PC-3 (cell line): ENCODE measurements at regions not wholly inside any gene's neighbourhood (a gene's known extent, or its start where the extent isn't known, plus 50 kb on each side); places are given as distances from the start of the nearest gene placed in this dataset.

Source experiments
- ATAC-seq: fragments of 200-7000 bp; cut with Tn5 transposase; 2 replicates; pipeline ENCODE4 v1.9.1; 2020; ENCODE audit warnings: mild to moderate bottlenecking, moderate library complexity
- BruUV-seq: library from RNA; stranded (reverse); fragments of 400-500 nt; replicated peaks from 2 replicates; lab custom pipeline; 2021; lab: Mats Ljungman, UMichigan
- CTCF ChIA-PET: fragments of 300-600 bp; sonication (Branson Sonifier 250); formaldehyde crosslinking; loops from one replicate; lab custom pipeline; 2022; ENCODE audit warnings: antibody characterized with exemption; lab: Charles Lee
- POLR2A ChIA-PET: fragments of 300-600 bp; sonication (Branson Sonifier 250); formaldehyde crosslinking; loops from one replicate; lab custom pipeline; 2022; ENCODE audit warnings: antibody characterized with exemption; ENCODE audit not compliant: unreplicated experiment; lab: Charles Lee
- DNase-seq: peaks from one replicate; pipeline ENCODE4 v3.0.0-alpha.2; 2015
- H2AFZ ChIP-seq: fragments of 300-600 bp; sonication (generic); 2 replicates; pipeline ENCODE4 v1.6.0; 2016; ENCODE audit warnings: antibody characterized with exemption, low read length
- H3F3A ChIP-seq: fragments of 300-600 bp; sonication (generic); one replicate; pipeline ENCODE4 v1.6.0; 2017; ENCODE audit warnings: antibody characterized with exemption, low read length, control low read depth, mild to moderate bottlenecking; ENCODE audit not compliant: unreplicated experiment
- H3K27ac ChIP-seq: fragments of 300-600 bp; sonication (generic); 2 replicates; pipeline ENCODE4 v1.5.1; 2016; ENCODE audit warnings: mild to moderate bottlenecking, low read length
- H3K27me3 ChIP-seq: fragments of 300-600 bp; sonication (generic); 2 replicates; pipeline ENCODE4 v1.6.1; 2016; ENCODE audit warnings: low read length, mixed read lengths
- H3K36me3 ChIP-seq: fragments of 300-600 bp; sonication (generic); 2 replicates; pipeline ENCODE4 v1.6.1; 2016; ENCODE audit warnings: low read depth, mixed run types, low read length, mixed read lengths
- H3K4me1 ChIP-seq: fragments of 300-600 bp; sonication (generic); 2 replicates; pipeline ENCODE4 v1.5.1; 2016; ENCODE audit warnings: low read length; ENCODE audit not compliant: insufficient read depth
- H3K4me2 ChIP-seq: fragments of 300-600 bp; sonication (generic); 2 replicates; pipeline ENCODE4 v1.6.0; 2016; ENCODE audit warnings: low read length
- H3K4me3 ChIP-seq: fragments of 300-600 bp; sonication (generic); 2 replicates; pipeline ENCODE4 v1.5.1; 2016; ENCODE audit warnings: mild to moderate bottlenecking, low read length, mixed read lengths
- H3K79me2 ChIP-seq: fragments of 300-600 bp; sonication (generic); 2 replicates; pipeline ENCODE4 v1.6.1; 2017; ENCODE audit warnings: low read length, mixed read lengths
- H3K9ac ChIP-seq: fragments of 300-600 bp; sonication (generic); 2 replicates; pipeline ENCODE4 v1.6.0; 2016; ENCODE audit warnings: mild to moderate bottlenecking, low read length
- H3K9me2 ChIP-seq: fragments of 300-600 bp; sonication (generic); replicated peaks from 2 replicates; pipeline ENCODE4 v1.6.1; 2016; ENCODE audit warnings: mixed run types, low read length, mixed read lengths
- H3K9me3 ChIP-seq: fragments of 300-600 bp; sonication (generic); 2 replicates; pipeline ENCODE4 v1.6.1; 2016; ENCODE audit warnings: low read length, mixed read lengths
- H4K20me1 ChIP-seq: fragments of 300-600 bp; sonication (generic); 2 replicates; pipeline ENCODE4 v1.6.1; 2016; ENCODE audit warnings: low read length, mixed read lengths
- EZH2 ChIP-seq: fragments of 300-600 bp; sonication (generic); IDR thresholded peaks from one replicate; pipeline ENCODE4 v1.6.1; 2017; ENCODE audit warnings: antibody characterized with exemption, mild to moderate bottlenecking, low read length; ENCODE audit not compliant: unreplicated experiment
- EZH2phosphoT487 ChIP-seq: fragments of 300-600 bp; sonication (generic); IDR thresholded peaks from 2 replicates; pipeline ENCODE4 v1.6.1; 2018; ENCODE audit warnings: mild to moderate bottlenecking, antibody characterized with exemption, low read length, borderline replicate concordance
- intact Hi-C: fragments of 100-400 bp; cut with micrococcal nuclease; formaldehyde crosslinking; loops from 2 replicates; pipeline ENCODE4 v1.9.0; 2023
- TF ChIP-seq, protein P1 (sequence below): fragments of 300-600 bp; sonication (generic); conservative IDR thresholded peaks from 2 replicates; pipeline ENCODE4 v1.5.1; 2017; ENCODE audit warnings: antibody characterized with exemption, low read depth, mild to moderate bottlenecking, low read length

DNA sequence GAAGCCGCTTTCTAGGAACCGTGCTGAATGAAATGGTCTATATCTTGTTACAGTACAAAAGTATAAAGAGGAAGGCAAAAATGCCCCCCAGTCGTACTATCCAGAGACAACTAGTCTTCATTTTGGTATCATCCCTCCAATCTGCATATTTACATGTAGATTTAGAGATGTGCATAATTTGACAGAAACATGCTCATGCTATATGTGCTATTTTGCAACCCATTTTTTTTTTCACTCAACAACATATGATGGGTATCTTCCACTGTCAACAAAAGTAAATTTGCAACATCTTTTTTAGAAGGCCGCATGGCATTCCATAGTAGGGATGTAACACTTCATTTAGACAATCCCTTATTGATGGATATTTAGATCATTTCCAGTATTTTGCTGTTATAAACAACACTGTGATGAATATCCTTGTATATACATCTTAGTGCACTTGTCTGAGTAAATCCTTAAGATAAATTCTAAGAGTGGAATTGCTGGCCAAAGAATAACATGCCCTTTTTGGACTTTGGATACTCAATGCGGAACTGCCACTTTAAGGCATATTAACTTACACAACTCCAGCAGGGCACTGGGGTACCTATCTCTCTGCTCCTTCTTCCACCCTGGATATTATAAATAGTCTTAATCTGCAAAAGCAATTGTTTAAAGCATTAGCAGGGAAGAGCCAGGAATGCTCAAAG lies 71.1 kb upstream of the SH3PXD2B start:
- H2AFZ ChIP-seq: no peak overlapping the region
- no TSS peak for BruUV-seq
- no peak overlapping the region for H3K4me3 ChIP-seq
- ATAC-seq: no peak
- ChIA-PET CTCF (no interaction called here), POLR2A (no interaction called here)
- H3K27ac ChIP-seq: no peak overlapping the region
- no peaks in the 10 kb centered on the region for H3F3A ChIP-seq
- no peaks in the 10 kb centered on the region for H3K4me1 ChIP-seq
- no peaks in the 10 kb centered on the region for H3K9me3 ChIP-seq
- TF ChIP-seq EZH2 (no peak), EZH2phosphoT487 (no peak)
- TF ChIP-seq, protein P1, sequence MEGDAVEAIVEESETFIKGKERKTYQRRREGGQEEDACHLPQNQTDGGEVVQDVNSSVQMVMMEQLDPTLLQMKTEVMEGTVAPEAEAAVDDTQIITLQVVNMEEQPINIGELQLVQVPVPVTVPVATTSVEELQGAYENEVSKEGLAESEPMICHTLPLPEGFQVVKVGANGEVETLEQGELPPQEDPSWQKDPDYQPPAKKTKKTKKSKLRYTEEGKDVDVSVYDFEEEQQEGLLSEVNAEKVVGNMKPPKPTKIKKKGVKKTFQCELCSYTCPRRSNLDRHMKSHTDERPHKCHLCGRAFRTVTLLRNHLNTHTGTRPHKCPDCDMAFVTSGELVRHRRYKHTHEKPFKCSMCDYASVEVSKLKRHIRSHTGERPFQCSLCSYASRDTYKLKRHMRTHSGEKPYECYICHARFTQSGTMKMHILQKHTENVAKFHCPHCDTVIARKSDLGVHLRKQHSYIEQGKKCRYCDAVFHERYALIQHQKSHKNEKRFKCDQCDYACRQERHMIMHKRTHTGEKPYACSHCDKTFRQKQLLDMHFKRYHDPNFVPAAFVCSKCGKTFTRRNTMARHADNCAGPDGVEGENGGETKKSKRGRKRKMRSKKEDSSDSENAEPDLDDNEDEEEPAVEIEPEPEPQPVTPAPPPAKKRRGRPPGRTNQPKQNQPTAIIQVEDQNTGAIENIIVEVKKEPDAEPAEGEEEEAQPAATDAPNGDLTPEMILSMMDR: no peak
- H3K27me3 ChIP-seq: peaks cover 41% of the 10 kb centered on the region
- intact Hi-C loops: no loop called here
- H3K4me2 ChIP-seq: no peak overlapping the region
- no peaks in the 10 kb centered on the region for H3K79me2 ChIP-seq
- DNase-seq: no peak
- H3K9ac ChIP-seq: no peak overlapping the region
- H3K36me3 ChIP-seq: no peaks in the 10 kb centered on the region
- no peaks in the 10 kb centered on the region for H4K20me1 ChIP-seq
- no peaks in the 10 kb centered on the region for H3K9me2 ChIP-seq

DNA sequence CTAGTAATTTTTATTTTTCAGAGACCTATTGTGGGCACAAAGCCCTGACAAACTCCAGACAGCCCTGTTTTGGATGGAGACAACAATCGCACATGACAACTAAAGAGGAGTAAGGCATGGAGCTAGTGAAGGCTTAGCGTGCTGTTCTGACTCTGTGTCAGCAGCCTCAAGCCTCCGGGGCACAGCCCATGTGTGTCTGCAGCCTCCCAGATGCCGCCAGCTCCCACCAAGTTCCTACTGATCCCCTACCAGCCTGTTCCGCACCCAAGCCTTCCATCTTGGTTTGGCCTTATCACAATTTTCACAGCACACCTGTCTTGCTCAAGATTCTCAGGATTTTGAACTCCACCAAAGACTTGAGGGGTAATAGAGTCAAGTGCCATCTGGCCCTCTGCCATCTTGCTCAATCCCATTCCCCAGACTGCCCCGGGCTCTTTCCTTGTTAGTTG lies 70.3 kb upstream of the SH3PXD2B start:
- Histone ChIP-seq H4K20me1 (no peaks in the 10 kb centered on the region), H3K79me2 (no peaks in the 10 kb centered on the region), H3K27ac (no peak overlapping the region), H3K9me3 (no peaks in the 10 kb centered on the region), H3F3A (no peaks in the 10 kb centered on the region), H2AFZ (no peak overlapping the region), H3K4me1 (no peaks in the 10 kb centered on the region), H3K27me3 (peaks cover 44% of the 10 kb centered on the region), H3K9ac (no peak overlapping the region), H3K4me3 (no peak overlapping the region), H3K36me3 (no peaks in the 10 kb centered on the region), H3K9me2 (no peaks in the 10 kb centered on the region), H3K4me2 (no peak overlapping the region)
- DNase-seq (no peak), ATAC-seq (no peak)
- intact Hi-C loops: no loop called here
- BruUV-seq: no TSS peak
- CTCF ChIA-PET: no interaction called here
- POLR2A ChIA-PET: no interaction called here
- TF ChIP-seq, protein P1: no peak
- TF ChIP-seq EZH2phosphoT487: no peak
- TF ChIP-seq EZH2: no peak

DNA sequence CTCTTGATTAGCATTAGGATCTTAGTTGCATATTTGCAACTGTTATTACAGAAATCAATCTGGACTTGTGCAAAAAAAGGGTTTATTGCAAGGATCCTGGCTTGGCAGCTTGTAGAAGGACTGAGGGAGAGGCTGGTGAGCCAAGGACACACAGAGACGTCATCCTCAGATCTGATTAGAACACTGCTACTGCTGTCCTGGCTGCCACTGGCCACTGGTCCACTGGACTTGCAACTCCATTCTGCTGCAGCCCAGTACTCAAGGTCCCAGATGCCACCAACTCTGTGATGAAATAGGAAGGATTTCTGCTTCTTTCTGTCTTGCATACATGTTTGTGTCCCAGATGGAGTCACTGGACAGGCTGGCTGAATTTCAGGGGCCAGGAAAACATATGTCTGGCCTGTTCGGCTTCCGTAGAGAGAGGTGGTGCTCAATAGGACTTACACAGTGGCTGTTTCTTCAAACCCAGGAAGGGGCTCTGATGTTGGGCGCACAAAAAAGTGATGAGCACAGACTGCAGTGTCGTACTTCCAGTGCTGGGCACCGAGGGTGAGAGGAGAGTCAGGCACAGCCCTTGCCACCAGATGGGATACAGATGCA lies 68.9 kb upstream of the SH3PXD2B start:
- no peaks in the 10 kb centered on the region for H3K9me2 ChIP-seq
- H2AFZ ChIP-seq: no peak overlapping the region
- ChIA-PET CTCF (no interaction called here), POLR2A (no interaction called here)
- ATAC-seq (no peak), DNase-seq (no peak)
- H3K27me3 ChIP-seq: peaks cover 52% of the 10 kb centered on the region
- H3F3A ChIP-seq: no peaks in the 10 kb centered on the region
- TF ChIP-seq EZH2phosphoT487: no peak
- TF ChIP-seq EZH2: no peak
- TF ChIP-seq, protein P1: no peak
- intact Hi-C loops: no loop called here
- no TSS peak for BruUV-seq
- H3K9me3 ChIP-seq: no peaks in the 10 kb centered on the region
- H3K4me1 ChIP-seq: no peaks in the 10 kb centered on the region
- no peak overlapping the region for H3K9ac ChIP-seq
- H3K79me2 ChIP-seq: no peaks in the 10 kb centered on the region
- no peak overlapping the region for H3K4me3 ChIP-seq
- no peak overlapping the region for H3K4me2 ChIP-seq
- H3K36me3 ChIP-seq: no peaks in the 10 kb centered on the region
- H3K27ac ChIP-seq: no peak overlapping the region
- H4K20me1 ChIP-seq: no peaks in the 10 kb centered on the region
